ENCODE measurements at regions not wholly inside any gene's neighbourhood (a gene's known extent, or its start where the extent isn't known, plus 50 kb on each side); places are given as distances from the start of the nearest gene placed in this dataset.

DNA sequence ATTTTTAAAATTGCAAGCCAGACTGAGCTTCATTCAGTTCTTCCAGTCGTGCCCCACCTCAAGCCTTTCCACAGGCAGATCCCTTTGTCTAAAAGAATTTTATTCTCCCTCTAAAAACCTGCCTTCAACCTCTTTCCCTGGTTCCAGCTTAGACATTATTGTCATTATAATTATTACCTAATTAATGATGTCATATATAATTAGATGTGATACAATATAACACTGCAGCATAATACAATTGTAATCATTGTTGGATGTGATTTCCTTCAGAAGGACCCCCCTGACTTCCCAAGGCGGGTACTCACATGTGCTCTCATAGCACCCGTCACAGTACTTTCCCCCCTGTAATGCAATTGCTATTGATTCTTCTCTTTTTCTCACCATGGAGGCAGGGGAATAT, 88.6 kb downstream of the GPAM start:
- no peak for DNase-seq (ENCODE audit: low read depth in 1 of 2, low spot score in 1 of 2)

DNA sequence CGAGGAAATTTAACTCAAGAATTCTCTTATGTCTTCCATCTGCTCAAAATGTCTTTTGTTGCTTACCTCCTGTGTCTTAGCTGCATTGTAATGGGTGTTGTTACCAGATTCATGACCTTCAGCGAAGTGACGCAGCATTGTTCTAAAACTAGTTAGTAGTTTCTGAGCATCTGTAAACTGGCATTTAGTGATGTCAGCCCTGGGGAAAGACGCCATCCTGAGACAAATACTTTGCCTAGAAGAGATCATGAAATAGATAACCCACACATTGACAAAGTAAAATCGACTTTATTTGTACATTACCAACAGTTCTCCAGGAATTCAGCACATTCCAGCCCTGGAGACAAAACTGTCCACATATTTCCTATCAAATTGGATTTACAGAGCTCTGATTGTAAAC, 87.8 kb downstream of the GPAM start:
- DNase-seq (ENCODE audit: low read depth in 1 of 2, low spot score in 1 of 2): no peak

DNA sequence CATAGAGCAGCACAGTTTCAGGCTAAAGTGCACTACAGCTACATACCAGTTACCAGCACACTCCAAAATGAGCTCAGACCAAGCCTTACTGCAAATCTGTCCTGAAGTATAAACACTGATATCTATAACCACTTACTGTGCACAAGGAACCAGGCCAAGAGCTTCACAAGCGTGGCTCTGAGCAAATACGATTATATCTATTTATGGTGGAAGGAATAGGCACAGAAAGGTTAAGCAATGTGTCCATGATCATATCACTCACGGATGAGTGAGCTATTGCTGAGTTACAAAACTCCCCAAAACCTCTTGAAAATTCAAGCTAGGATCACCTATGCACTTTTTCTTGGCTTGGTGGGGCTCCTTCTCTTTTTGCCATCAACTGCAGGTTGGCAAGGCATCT, 84.9 kb downstream of the GPAM start:
- DNase-seq (ENCODE audit: low read depth in 1 of 2, low spot score in 1 of 2): no peak
